NB4 (cell line): ENCODE measurements at regions not wholly inside any gene's neighbourhood (a gene's known extent, or its start where the extent isn't known, plus 50 kb on each side); places are given as distances from the start of the nearest gene placed in this dataset.

Experiments
- MYC ChIP-seq: IDR thresholded peaks from 2 replicates; pipeline ENCODE4 v1.6.1; 2011; ENCODE audit warnings: low read depth, low read length
- POLR2A ChIP-seq: IDR thresholded peaks from 2 replicates; pipeline ENCODE4 v1.6.1; 2011; ENCODE audit warnings: mild to moderate bottlenecking; ENCODE audit not compliant: insufficient read length; ENCODE audit errors: extremely low read depth
- TF ChIP-seq, protein P1 (sequence below): IDR thresholded peaks from one replicate; pipeline ENCODE4 v1.5.1; 2012; ENCODE audit warnings: low read depth, low read length
- TF ChIP-seq, protein P2 (sequence below): IDR thresholded peaks from 2 replicates; pipeline ENCODE4 v1.6.1; 2011; ENCODE audit warnings: low read depth, low read length

DNA sequence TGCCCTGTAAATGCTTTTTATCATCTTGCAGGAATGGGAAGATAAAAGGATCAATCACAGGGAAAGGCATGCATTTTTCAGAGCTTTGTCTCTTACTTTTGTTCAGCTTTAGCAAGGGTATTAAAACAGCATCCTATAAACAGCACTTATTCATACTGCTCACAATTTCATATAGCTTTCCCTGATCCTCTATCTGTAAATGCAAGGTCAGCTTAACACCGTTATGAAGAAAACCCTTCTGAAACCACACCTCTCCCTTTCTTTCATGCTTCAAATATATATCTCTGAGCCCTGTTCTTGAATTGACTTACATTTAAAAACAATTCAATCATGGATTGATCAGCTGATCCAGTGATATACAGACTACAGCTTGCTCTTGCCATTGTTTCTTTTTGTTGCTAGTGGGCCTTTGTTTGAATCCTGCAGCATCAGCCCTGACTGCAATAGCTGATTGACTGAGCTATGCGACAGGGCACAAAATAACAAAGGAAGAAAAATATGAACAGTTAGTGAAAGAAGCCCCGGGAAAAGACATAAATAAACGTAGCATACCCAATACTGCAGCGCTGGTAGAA, 795.5 kb upstream of the CDH2 start:
- TF ChIP-seq, protein P1, sequence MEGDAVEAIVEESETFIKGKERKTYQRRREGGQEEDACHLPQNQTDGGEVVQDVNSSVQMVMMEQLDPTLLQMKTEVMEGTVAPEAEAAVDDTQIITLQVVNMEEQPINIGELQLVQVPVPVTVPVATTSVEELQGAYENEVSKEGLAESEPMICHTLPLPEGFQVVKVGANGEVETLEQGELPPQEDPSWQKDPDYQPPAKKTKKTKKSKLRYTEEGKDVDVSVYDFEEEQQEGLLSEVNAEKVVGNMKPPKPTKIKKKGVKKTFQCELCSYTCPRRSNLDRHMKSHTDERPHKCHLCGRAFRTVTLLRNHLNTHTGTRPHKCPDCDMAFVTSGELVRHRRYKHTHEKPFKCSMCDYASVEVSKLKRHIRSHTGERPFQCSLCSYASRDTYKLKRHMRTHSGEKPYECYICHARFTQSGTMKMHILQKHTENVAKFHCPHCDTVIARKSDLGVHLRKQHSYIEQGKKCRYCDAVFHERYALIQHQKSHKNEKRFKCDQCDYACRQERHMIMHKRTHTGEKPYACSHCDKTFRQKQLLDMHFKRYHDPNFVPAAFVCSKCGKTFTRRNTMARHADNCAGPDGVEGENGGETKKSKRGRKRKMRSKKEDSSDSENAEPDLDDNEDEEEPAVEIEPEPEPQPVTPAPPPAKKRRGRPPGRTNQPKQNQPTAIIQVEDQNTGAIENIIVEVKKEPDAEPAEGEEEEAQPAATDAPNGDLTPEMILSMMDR: no peak
- no peak for TF ChIP-seq POLR2A
- TF ChIP-seq MYC: no peak
- TF ChIP-seq, protein P2, sequence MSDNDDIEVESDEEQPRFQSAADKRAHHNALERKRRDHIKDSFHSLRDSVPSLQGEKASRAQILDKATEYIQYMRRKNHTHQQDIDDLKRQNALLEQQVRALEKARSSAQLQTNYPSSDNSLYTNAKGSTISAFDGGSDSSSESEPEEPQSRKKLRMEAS: no peak
